Bone marrow (tissue), 2 donors: ENCODE measurements at regions not wholly inside any gene's neighbourhood (a gene's known extent, or its start where the extent isn't known, plus 50 kb on each side); places are given as distances from the start of the nearest gene placed in this dataset.
"Not testable (repeated sequence)": the region's sequence is repeated elsewhere in the genome, so short reads cannot be mapped to it uniquely, and the experiment has no call there.

Experiments used
- DNase-seq, 2 donors: peaks; one replicate each; lab custom pipeline; 2025; lab: John Stamatoyannopoulos, UW

DNA sequence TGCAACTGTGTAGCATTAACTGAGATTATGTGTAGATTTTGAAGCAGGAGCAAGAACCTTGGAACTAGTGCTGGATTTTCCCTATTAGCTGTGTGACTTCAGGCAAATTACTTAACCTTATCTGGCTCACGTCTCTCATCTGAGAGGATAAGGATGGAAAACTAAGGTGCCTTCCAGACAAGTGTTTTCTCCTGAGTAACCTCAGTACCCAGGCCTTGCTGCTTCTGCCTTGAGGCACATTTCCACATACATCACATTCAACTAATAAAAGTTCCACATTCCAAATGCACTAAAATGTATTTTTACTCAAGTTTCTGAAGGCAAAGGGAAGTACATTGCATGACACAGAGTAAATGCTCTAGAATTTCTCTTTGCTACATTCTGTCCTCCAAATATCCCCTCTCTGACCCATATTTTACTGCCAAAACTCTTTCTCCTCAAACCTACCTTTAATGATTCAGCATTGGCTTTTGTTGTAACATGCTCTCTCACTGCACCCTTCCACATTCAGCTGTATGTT is 195.4 kb upstream of the ADGRL3 start:
- DNase-seq: no peak

DNA sequence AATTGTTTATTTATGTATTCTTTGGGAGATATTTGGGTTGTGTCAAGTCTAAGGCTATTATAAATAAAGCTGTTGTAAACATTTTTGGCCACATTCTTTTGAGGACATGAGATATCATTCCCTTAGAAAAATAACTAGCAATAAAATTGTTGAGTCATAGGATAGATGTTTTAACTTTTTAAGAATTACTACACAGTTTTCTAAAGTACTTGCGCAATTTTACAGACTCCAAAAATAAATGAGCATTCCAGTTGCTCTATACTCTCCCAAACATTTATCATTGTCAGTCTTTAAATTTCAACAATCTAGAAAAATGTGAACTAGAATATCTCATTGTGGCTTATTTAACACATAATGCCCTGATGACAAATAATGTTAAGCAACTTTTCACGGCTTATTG is 189.1 kb upstream of the ADGRL3 start:
- DNase-seq: no peak

DNA sequence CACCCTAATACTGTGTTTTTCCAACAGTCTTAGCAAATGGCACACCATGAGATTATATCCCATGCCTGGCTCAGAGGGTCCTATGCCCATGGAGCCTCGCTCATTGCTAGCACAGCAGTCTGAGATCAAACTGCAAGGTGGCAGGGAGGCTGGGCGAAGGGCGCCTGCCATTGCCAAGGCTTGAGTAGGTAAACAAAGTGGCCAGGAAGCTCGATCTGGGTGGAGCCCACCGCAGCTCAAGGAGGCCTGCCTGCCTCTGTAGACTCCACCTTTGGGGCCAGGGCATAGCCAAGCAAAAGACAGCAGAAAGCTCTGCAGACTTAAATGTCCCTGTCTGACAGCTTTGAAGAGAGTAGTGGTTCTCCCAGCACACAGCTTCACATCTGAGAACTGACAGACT is 188.2 kb upstream of the ADGRL3 start:
- DNase-seq: not testable (repeated sequence)

DNA sequence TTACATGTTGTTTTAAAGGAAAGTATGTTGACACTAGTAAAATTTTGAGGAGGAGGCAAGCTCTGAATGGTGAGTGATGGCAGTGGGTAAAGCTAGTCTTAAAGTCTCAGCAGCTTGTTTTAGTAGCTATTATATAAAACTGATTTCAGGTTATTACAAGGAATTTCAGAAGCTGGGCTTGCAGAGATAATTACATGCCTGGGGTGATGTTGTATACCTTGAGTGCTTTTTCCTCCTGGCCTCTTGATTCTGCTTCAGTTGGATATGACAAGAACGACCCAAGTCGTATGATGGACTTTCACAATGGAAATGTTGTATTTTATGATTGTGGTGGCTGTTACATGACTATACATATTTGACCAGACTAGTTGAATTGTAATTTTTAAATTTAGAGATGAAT is 175.5 kb upstream of the ADGRL3 start:
- no peak for DNase-seq

DNA sequence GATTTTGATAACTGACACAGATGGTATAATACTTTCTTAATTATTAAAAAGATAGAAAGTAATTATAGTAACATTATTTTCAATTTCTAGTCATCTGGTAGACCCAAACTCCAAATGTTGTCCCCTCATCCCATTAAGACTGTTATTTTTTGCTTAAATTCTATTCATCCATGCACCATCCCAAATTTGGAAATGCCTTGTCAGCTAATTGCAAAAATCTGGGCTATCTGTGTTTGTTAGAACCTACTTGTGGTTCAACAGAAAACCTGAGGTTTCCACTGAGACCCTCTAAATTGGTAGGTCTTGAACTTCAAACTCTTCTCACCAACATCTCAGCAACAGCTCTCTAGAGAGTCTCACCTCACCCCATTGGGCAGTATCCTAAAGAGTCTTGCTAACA is 172.2 kb upstream of the ADGRL3 start:
- DNase-seq: no peak

DNA sequence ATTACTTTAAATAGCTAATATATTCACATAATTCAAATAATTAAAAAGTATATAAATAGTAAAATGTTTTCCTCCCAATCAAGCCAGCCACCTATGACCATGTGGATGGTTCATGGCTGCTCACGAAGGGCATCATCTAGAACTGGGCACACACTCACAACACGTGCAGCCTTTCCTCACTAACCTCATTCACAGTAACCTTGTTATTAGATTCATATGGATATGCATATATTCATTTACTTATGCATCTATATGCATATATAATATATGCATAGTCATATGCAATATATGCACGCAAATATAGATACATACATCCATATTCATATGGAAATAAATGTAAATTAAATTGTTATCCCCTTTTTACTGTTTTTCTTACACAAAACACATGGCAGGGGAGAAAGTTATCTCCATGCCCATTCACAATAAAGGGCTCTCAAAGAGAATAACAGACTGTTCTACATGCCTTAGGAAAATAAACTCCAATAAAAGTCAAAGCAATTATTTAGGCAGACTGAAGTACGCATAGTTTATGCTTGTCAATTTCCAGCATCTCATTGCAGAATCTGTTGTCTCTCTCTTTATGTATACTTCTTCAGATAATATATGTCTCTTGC is 163.9 kb upstream of the ADGRL3 start:
- DNase-seq: no peak

DNA sequence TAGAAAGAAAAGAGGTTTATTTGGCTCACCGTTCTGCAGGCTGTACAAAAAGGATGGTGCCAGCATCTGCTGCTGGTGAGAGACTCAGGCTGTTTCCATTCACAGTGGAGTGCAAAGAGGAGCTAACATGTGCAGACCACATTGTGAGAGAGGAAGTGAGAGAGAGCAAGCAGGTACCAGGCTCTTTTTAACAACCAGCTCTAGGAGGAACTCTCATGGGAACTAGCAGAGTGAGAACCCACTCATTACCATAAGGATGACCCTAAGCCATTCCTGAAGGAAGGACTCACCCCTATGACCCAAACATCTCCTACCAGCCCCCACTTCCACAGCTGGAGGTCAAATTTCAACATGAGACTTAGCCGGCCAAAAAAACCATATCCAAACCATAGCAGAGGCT is 158.6 kb upstream of the ADGRL3 start:
- no peak for DNase-seq

DNA sequence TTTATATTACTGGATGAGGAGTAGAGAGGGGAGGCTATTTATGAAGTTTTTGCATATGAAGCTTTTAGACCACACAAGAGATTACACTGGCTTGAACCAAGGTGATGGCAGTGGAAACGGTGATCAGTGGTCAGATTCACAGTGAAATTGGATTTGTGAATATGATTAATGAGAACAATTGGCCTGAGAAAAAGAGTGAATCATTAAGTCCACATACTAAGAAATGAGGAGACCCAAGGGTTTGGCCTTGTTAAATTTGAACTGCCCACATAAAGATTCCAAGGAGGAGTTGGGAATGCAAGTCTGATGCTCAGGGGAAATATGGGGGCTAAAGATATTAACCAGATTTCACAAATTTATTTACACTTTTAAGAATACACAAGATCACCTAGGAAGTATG is 155.3 kb upstream of the ADGRL3 start:
- DNase-seq: no peak

DNA sequence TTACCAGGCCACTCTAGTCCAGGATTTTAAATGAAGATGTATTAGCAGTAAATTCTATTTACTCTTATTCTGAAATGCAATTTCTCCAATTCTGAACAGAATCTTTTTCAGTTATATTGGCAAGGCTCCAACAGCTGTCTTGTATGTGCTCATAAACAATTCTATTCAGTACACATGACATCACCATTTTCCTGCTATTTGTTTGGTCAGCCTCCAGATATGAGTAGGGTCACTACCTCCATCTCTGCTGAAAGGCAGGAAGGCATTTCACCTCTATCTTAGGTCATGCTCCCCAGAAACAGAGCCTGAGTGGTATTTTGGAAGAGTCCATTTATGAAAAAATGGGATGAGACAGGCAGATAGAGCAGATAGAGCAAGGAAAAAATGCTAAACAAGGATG is 151.1 kb upstream of the ADGRL3 start:
- DNase-seq: no peak

DNA sequence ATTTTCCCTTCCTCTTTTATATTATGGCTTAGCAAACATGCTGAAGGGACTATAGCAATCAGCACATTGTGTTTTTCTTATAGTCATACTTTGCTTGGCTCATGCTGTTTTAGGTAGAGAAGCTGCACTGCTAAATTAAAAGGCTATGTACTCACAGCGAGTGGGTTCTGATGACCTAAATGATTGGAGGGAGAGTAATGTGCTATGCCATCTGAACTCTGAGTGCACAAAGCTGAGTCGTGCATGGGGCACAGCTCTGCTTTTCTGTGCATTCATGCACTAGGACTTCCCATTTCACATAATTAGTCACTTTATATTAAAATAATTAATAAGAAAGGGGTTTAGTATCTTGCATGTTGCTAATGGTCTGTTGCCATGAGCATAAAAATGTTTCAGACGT is 132.7 kb upstream of the ADGRL3 start:
- no peak for DNase-seq

DNA sequence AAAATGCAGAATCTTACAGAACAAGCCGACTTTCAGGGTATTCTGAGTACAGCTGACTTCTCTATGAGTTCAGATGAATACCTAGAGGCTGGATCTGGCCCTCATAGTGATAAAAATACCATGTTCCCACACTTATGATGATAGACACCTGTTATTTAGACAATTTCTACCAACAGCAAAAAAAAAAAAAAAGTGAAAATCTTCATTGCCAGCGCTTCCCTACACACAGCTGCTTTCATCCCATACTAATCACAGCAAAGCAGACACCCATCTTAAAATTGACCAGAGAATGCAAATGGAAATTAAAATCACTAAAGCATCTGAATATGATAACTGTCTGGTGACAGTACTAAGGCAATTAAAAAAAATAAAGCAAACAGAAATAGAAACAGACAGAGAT is 132.1 kb upstream of the ADGRL3 start:
- no peak for DNase-seq

DNA sequence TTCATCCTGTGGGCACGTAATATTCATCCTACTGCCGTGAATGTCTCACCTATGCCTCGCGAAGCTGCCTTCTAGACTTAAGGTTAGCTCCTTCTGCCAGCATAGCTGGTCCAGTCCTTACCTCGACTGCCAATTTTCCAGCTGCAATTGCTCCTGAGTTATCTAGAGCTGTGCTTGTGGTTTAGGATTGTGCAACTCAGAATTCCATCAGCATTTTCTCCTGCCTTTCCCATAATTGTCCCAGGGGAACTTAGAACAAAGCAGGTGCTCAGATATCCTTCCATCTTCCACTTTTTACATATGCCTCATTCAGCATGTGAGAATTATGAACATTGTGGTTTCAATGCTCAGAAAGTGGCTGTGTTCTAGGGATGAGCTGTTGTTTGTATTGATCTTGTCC is 131.4 kb upstream of the ADGRL3 start:
- no peak for DNase-seq

DNA sequence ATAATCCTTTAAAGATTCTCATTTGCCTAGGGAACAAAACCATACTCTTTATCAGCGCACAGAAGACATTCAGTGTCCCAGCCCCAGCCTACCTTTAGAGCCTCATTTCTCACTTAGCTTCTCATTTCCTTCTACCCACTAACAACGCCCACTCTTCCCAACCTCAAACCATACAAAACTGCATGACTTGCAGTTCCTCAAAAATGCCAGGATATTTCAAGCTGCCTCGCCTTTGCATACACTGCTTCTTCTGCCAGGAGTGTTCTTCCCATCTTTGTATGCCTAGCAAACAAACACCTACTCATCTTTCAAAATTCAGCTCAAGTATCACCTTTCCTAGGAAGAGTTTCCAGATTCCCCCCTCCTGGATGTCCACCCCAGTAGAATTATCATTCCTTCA is 129.9 kb upstream of the ADGRL3 start:
- DNase-seq: no peak

DNA sequence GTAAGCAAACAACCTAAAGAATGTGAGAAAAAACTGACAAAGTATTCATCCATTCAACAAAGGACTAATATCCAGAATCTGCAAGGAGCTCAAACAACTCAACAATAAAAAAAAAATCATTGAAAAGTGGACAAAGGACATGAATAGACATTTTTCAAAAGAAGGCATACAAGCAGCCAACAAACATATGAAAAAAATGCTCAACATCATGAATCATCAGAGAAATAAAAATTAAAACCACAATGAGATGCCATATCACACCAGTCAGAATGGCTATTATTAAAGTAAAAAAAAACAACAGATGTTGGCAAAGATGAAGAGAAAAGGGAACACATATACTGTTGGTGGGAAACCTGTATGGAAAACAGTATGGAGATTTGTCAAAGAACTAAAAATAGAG is 120.7 kb upstream of the ADGRL3 start:
- DNase-seq: no peak

DNA sequence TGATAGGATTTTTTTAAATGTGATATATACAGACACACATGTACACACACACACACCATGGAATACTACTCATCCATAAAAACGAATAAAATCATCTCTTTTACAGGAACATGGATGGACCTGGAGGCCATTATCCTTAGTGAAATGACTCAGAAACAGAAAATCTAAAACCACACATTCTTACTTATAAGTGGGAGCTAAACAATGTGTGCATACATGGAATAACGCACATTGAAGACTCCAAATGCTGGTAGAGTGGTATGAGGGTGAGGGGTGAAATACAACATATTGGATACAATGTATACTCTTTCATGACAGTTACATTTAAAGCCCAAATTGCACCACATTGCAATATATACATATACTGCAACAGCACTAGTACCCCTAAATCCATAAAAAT is 120.2 kb upstream of the ADGRL3 start:
- DNase-seq: no peak

DNA sequence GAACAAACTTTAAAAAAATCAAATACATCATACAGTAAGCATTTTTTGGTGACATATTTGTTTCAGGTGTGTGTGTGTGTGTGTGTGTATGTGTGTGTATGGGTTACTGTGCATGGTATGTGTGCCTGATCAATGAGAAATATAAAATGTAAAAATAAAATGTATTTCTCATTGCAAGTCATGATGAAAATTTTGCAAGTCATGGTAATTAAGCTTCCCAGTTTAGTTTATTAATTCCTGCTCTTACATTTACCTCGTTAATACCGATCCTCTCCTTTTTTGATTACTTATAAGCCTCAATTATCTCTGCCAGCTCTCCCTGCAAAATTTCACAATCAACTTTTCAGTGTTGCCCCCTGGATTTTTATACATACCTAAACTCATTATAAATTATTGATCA is 114.6 kb upstream of the ADGRL3 start:
- no peak for DNase-seq

DNA sequence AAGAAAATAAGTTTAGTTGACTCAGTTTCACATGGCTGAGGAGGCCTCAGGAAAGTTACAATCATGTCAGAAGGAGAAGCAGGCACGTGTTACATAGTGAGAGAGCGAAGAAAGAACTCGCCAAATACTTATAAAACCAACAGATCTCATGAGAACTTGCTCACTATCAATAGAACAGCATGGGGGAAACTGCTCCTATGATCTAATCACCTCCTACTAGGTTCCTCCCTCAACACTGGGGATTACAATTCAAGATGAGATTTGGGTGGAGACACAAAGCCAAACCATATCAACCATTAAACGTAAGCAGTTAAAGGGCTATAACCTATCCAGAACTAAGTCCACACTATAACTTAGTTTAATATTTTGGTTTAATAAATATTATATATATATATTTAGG is 113.8 kb upstream of the ADGRL3 start:
- no peak for DNase-seq

DNA sequence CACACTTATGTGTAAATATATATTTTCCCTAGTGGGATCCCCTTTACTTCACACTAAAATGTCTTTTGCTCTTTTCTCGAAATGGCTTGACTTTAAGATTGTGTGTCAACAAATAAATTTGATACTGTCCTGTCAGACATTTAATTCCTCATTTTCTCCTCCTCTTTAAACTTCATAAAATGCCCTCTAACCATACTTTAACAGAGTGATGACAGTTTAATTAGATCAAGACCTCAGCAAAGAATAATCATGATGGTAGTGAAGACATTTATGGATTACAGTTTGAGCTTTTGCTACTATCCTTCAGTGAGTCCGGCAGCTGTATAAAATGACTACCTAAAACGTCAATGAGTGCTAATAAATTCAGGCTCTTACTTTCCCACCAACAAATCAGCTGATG is 113.1 kb upstream of the ADGRL3 start:
- DNase-seq: no peak

DNA sequence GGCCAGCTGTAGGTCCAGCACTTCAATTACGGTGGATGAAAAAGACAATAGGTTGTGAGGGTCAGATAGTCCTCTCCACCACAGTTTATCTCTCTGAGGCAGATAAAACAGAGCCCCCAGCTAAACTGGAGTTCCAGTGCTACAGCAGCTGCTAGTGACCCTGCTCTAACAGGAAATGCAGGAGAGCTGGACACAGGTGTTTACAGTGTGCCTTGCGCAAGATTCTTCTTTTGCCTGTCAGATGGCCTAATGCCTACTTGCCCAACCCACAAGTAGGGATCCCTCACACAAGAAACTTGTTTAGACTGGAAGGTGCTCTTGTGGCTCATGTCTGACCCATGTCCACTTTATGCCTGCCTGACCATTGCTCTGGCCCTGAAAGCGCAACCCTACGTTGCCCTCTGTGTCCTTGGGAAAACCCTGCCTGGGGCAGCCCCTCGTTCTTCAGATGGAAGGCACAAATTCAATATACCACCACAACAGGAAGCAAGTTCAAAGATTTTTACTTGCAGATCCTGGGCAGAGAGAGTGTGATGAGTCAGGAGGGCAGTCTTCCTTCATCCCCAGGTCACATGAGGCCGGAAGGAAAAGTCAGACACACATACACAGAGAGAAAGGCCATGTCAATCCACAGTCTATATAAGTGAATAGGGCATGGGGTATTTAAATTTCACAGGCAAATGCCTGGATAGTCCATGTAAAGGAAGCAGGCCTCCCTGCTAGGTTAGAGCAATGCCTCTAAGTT is 105.1 kb upstream of the ADGRL3 start:
- no peak for DNase-seq

DNA sequence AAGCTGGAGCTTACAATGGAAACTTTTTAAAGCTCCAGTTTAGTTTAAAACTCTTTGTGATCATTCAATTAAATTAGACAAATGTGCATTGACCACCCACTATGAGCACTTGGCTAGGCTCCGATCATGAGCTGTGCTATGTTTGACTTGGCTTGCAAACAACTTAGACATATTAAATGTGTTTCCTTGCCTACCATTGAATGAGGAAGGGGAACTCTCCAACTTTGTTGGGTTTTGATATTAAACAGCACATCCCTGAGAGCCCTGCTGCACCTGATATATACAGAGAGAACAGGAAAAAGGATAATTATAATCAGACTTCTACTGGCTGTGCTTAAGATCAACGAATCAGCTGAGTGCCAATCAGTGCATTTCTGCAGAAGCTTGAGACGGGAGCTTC is 71.4 kb upstream of the ADGRL3 start:
- DNase-seq: no peak

DNA sequence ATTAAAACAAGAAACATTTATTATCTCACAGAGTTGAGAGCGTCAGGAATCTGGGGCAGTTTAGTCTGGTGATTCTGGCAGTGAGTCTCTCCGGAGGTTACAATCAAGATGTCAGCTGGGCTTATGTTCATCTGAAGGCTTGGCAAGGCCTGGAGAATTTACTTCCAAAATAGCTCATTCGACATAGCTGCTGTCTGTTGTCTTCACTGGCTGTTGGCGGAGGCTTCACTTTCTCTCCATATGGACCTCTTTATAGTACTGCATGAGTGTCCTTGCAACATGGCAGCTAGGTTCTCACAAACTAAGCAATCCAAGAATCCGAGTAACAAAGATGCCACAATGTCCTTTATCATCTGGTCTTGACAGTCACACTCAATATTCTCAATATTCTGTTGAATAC is 70.2 kb upstream of the ADGRL3 start:
- DNase-seq: no peak

DNA sequence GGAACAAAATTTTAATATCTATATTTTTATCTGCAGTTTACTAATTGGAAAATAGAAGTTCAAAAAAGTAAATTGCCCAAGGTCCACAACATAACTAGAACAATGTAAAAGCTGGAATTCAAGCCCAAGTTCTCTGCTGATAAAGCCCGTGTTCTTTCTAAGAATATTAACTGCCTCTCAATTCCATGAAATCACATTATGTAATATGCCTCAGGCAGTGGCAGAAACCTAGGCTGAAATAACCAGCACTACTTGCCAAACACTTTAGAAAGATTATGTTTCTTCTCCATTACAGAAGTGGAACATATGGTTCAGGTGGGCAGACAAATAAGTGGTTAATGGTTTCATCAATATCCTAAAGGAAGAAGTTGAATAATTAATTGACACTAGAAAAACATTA is 56.7 kb upstream of the ADGRL3 start:
- DNase-seq: no peak

DNA sequence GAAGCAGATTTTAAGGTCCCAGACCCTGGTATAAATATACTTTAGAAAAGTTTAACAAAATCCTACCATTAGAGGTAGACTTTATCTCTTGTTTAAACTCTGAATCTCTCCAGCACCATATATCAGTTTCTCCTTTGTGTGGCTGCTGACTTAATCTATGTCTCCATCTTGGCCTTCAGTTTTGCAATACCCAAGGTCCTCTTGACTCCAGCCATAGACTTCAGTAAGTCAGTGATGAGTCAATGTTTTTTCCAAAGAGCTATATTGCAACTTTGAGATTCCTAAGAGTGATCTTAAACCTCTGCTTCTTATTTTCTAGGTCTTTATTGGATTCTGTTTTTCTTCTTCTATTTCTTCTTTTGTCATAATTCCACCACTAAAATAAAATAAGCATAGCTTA is 50.8 kb upstream of the ADGRL3 start:
- DNase-seq: no peak
